GM19328 (cell line): ENCODE measurements at regions not wholly inside any gene's neighbourhood (a gene's known extent, or its start where the extent isn't known, plus 50 kb on each side); places are given as distances from the start of the nearest gene placed in this dataset.
"Not testable (repeated sequence)": the region's sequence is repeated elsewhere in the genome, so short reads cannot be mapped to it uniquely, and the experiment has no call there.

Source experiments
- ATAC-seq: cut with Tn5 transposase; IDR thresholded peaks from one replicate; pipeline ENCODE4 v1.9.1; 2021; ENCODE audit warnings: mild to moderate bottlenecking, moderate library complexity; ENCODE audit not compliant: unreplicated experiment

GRCh38 chr2:51304311-51304710 lies 272.4 kb upstream of the NRXN1 start:
- no peak for ATAC-seq

DNA sequence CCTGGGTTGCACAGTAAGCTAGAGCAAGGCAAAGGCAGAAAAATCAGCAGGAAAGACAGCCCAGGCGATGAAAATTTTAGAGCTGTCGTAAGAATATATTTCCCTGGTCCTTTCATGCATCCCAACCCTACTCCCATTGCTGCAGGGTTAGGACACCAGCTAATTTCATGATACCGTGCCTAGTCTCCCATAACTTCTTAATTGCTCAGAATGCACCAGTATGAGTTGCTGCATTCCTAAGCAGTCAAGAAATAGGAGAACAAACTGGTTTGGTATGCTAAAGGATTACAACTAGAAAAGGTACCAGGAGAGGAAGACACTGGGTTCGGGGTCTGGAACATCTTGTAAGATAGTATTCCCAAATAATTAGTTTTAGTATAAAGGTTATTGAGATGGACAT lies 269.4 kb upstream of the NRXN1 start:
- no peak for ATAC-seq

DNA sequence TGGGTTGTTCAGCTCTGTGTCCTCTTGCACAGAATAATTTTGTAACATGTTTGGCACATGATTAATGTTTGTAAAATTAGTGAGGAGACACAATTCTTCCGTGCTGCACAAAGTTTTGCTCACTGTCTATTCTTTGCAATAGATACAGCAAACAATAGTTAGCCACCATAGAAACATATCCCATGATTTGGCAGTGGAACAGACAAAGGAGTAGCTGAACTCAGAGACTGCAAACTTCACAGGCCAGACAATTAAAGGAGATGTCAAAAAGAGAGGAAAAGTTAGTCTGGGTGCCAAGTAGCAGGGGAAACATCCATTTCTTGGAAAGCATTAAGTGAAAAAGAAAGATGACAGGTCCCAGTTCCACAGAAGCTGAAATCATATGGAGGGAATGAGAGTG lies 267.4 kb upstream of the NRXN1 start:
- no peak for ATAC-seq

GRCh38 chr2:51297488-51297887 lies 265.6 kb upstream of the NRXN1 start:
- ATAC-seq, result no peak

- no peak for ATAC-seq
Measured at GRCh38 chr2:51293566-51294200, 261.8 kb upstream of the NRXN1 start.

DNA sequence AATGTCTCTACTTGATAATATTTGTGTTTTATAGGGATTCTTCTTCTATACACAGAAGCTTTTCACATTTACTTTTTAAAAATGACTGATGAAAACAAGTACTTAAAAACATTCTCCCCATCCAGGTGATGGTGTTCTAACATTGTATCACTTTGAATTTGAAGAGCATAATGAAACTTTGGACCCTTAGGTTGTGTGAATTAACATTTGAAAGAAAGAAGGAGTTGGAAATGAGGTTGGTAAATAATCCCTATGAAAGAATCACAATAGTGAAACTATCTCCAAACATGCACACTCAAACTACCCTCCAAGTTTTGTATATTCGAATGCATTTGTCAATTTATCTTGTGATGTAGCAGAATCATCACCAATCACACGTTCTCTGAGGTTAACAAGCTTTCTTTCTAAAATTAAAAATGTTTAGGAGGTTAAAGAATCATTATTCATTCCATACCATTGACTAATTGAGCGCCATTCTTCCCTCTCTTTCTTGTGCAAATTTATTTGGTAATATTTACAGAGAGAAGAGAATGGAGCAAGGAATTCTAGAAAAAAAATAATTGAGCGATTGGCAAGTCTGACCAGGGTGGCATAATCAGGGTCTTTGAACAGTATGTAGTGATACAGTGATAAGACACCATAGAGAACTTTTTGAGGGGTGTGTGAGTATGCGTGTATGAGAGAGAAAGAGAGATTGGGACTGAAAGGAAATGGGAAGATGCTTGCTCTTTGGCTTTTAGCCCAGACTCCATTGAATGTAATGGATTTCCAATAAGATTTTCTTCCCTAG lies 260.0 kb upstream of the NRXN1 start:
- ATAC-seq, result no peak

- no peak for ATAC-seq
Measured at GRCh38 chr2:51290725-51291124, 258.8 kb upstream of the NRXN1 start.

DNA sequence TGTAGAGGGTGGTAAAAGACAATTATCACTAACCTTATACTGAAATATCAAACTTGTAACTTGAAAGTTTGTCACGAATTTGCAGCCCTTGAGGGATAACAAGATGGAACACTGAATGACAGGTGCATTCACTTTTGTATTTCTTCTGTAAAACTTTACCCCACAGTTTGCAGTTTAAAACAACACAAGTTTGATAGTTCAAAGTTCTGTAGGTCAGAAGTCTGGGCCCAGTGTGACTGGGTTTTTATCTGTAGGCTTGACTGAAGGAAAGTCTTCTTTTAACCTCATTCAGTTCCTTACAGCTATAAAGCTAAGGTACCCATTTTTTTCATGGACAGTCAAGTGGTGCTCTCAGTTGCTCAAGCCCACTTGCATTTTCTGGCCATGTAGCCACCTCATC lies 257.1 kb upstream of the NRXN1 start:
- no peak for ATAC-seq

- ATAC-seq, result no peak
Measured at GRCh38 chr2:51268191-51268590, 236.3 kb upstream of the NRXN1 start.

GRCh38 chr2:51265539-51265938 lies 233.6 kb upstream of the NRXN1 start:
- ATAC-seq, result no peak

- no peak for ATAC-seq
Measured at GRCh38 chr2:51263951-51264350, 232.0 kb upstream of the NRXN1 start.

GRCh38 chr2:51263101-51263500 lies 231.2 kb upstream of the NRXN1 start:
- not testable (repeated sequence) for ATAC-seq

DNA sequence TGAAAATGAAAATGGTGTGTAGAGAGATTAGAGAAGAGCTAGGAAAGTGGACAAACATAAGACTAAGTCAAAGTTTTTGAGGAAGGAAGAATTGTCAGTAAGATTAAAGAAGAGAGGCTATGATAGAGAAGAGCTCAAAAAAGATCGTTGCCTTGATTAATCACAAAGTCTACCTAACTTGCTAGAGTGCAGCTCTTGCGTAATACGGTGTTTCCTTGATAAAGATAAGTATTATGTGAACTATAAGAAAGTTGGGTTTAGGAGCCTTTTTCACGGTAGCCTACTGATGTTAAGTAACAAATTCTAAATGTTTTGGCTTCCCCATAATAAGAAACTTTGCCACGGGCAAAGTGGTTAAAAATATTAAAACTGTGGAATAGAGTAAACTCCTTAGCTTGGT lies 226.4 kb upstream of the NRXN1 start:
- no peak for ATAC-seq

DNA sequence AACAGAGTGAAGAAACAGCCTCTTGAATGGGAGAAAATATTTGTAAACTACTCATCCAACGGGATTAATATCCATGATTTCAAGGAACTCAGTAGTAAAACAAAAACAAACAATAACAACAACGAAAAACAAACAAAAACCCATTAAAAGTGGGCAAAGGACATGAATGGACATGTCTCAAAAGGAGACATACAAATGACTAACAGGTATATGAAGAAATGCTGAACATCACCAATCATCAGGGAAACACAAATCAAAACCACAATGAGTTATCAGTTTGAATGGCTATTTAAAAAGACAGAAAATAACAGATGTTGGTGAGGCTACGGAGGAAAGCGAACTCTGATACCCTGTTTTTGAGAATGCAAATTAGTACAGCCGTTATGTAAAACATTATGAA lies 224.8 kb upstream of the NRXN1 start:
- ATAC-seq, result no peak

- ATAC-seq, result no peak
Measured at GRCh38 chr2:51251356-51251755, 219.4 kb upstream of the NRXN1 start.

GRCh38 chr2:51247252-51247805 lies 215.4 kb upstream of the NRXN1 start:
- ATAC-seq, result no peak

DNA sequence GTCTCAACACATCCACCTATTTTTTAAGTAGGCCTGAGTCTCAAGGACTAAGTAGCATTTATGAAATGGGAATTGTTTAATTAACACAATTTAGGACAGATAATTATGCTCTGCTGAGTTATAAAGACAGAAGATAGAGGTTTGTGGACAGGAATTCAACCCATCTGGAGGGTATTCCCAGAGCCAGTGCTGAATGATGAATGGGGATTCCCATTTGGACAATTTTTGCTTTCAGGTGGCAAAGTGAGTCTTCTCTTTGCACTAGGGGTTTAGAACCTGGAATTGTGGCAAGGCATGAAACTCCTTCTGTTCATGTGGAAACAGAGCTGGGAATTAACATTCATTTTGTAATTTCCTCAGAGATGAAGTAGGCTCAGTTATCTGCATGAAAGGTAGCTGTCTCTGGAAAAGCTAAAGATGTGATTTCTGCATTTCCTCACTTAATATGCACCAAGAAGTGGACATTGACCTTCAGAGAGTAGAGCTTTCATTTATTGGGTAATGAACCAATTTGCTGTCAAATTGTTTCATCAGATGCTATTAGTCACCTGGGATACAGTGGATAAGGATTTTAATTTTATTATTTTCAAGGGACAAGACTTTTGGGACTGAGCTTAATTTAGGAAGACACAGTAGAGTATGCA lies 212.1 kb upstream of the NRXN1 start:
- no peak for ATAC-seq

- no peak for ATAC-seq
Measured at GRCh38 chr2:51237626-51238271, 205.8 kb upstream of the NRXN1 start.

GRCh38 chr2:51232027-51232426 lies 200.1 kb upstream of the NRXN1 start:
- ATAC-seq, result no peak

DNA sequence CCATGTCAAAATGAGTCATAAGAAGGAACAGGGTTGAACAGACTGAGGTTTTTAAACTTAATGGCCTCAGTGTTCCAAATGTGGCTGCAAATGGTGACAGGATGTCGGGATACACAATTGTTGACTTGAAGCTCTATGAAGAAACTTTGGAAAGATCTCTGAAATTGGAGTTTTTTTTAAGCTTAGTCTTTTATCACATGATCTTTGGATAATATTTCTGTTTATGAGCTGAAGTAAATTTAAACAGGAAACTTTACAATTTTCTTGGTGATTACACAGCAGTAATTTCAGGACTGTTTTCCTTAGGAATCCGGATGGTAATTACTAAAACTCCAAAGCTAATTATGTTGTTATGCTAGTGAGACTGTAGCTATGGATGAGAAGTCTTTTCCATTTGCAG lies 199.1 kb upstream of the NRXN1 start:
- no peak for ATAC-seq

DNA sequence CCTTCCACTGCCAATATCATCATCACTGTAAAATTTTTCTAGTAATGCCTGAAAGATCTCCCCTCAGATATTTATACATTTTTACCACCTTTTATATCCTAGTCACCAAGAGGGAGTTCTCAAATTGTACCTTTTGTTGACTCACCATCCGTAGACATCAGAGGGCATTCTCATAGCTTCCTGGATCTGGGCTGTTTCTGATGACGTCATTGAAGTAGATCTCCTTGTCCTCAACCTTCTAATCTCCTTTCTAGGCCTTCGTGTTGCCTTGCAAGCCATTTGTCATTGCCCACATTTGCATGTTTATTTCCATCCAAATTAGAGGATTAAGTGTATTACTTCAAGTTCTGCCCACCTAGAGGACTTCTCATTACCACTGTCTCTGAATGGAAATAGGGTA lies 193.4 kb upstream of the NRXN1 start:
- ATAC-seq, result no peak
